IMR-90 (cell line): ENCODE measurements at regions not wholly inside any gene's neighbourhood (a gene's known extent, or its start where the extent isn't known, plus 50 kb on each side); places are given as distances from the start of the nearest gene placed in this dataset.

ENCODE experiments used
- BHLHE40 ChIP-seq: fragments of 150-350 bp; IDR thresholded peaks from 2 replicates; pipeline ENCODE4 v1.6.1; 2016; ENCODE audit warnings: mild to moderate bottlenecking, low read depth, low read length
- CEBPB ChIP-seq: IDR thresholded peaks from 2 replicates; pipeline ENCODE4 v1.6.1; 2012; ENCODE audit warnings: low read depth, low read length, improper control_type of control experiment
- CHD1 ChIP-seq: IDR thresholded peaks from 2 replicates; pipeline ENCODE4 v1.6.1; 2012; ENCODE audit warnings: low read depth, low read length, improper control_type of control experiment
- FOS ChIP-seq: fragments of 150-350 bp; IDR thresholded peaks from 2 replicates; pipeline ENCODE4 v1.6.1; 2016; ENCODE audit warnings: low read depth, low read length
- MAFK ChIP-seq: IDR thresholded peaks from 2 replicates; pipeline ENCODE4 v1.6.1; 2012; ENCODE audit warnings: low read depth, low read length, improper control_type of control experiment
- MAZ ChIP-seq: IDR thresholded peaks from 2 replicates; pipeline ENCODE4 v1.6.1; 2012; ENCODE audit warnings: low read depth, mild to moderate bottlenecking, low read length, improper control_type of control experiment, moderate library complexity, borderline replicate concordance
- POLR2A ChIP-seq: IDR thresholded peaks from 2 replicates; pipeline ENCODE4 v1.6.1; 2012; ENCODE audit warnings: mild to moderate bottlenecking, low read depth, low read length
- RAD21 ChIP-seq: IDR thresholded peaks from 2 replicates; pipeline ENCODE4 v1.6.1; 2012; ENCODE audit warnings: low read length, improper control_type of control experiment
- RFX5 ChIP-seq: IDR thresholded peaks from 2 replicates; pipeline ENCODE4 v1.8.0; 2012; ENCODE audit warnings: low read depth, mild to moderate bottlenecking, low read length, moderate library complexity
- SMC3 ChIP-seq: fragments of 150-350 bp; IDR thresholded peaks from 2 replicates; pipeline ENCODE4 v1.6.1; 2016; ENCODE audit warnings: low read depth, mild to moderate bottlenecking, antibody characterized with exemption, low read length, moderate library complexity
- TF ChIP-seq, protein P1 (sequence below): conservative IDR thresholded peaks from 2 replicates; pipeline ENCODE4 v1.5.1; 2012; ENCODE audit warnings: mild to moderate bottlenecking, low read depth, low read length, improper control_type of control experiment

DNA sequence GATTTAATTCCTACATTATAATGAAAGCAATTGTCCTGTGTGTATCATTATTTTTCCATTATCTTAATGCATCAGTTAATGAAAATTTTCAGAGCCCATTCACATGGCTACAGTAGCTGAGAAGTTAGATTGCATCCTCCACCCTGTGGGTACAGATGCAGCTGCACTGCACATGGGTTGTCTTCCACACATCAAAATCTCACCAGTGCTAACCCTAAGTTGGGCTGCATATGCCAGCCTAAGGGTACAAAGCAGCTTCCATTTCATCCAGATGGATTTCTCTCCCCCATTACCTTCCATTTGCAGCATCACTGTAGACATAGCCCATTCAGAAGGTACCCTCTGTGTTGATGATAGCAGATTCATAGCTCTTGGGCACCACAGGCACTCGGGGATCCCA, 74.7 kb upstream of the WDR11 start:
- TF ChIP-seq MAFK (no peak), POLR2A (no peak), RAD21 (no peak), CEBPB (no peak), MAZ (no peak), FOS (no peak), SMC3 (no peak), CHD1 (no peak), BHLHE40 (no peak), RFX5 (no peak)
- TF ChIP-seq, protein P1, sequence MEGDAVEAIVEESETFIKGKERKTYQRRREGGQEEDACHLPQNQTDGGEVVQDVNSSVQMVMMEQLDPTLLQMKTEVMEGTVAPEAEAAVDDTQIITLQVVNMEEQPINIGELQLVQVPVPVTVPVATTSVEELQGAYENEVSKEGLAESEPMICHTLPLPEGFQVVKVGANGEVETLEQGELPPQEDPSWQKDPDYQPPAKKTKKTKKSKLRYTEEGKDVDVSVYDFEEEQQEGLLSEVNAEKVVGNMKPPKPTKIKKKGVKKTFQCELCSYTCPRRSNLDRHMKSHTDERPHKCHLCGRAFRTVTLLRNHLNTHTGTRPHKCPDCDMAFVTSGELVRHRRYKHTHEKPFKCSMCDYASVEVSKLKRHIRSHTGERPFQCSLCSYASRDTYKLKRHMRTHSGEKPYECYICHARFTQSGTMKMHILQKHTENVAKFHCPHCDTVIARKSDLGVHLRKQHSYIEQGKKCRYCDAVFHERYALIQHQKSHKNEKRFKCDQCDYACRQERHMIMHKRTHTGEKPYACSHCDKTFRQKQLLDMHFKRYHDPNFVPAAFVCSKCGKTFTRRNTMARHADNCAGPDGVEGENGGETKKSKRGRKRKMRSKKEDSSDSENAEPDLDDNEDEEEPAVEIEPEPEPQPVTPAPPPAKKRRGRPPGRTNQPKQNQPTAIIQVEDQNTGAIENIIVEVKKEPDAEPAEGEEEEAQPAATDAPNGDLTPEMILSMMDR = no peak
